IPS-18a (cell line): ENCODE measurements at regions not wholly inside any gene's neighbourhood (a gene's known extent, or its start where the extent isn't known, plus 50 kb on each side); places are given as distances from the start of the nearest gene placed in this dataset.

Experiments used
- H3K27ac ChIP-seq: one replicate; pipeline ENCODE4 v1.5.1; 2013; ENCODE audit warnings: low read length
- H3K27me3 ChIP-seq: one replicate; pipeline ENCODE4 v1.6.1; 2013; ENCODE audit warnings: mild to moderate bottlenecking, low read length; ENCODE audit not compliant: control insufficient read depth, insufficient read depth
- H3K36me3 ChIP-seq: one replicate; pipeline ENCODE4 v1.6.1; 2013; ENCODE audit warnings: low read depth, low read length; ENCODE audit not compliant: control insufficient read depth
- H3K4me1 ChIP-seq: one replicate; pipeline ENCODE4 v1.6.1; 2013; ENCODE audit warnings: low read depth, low read length; ENCODE audit not compliant: control insufficient read depth
- H3K4me3 ChIP-seq: one replicate; pipeline ENCODE4 v1.5.1; 2013; ENCODE audit warnings: low read length
- H3K9ac ChIP-seq: one replicate; pipeline ENCODE4 v1.6.1; 2013; ENCODE audit warnings: mild to moderate bottlenecking, low read length, moderate library complexity
- H3K9me3 ChIP-seq: one replicate; pipeline ENCODE4 v1.6.1; 2013; ENCODE audit warnings: low read depth, low read length; ENCODE audit not compliant: control insufficient read depth

GRCh38 chr9:120292606-120293005 is 287.4 kb downstream of the CDK5RAP2 start:
- H3K9ac ChIP-seq: no peak overlapping the region
- H3K36me3 ChIP-seq: no peaks in the 10 kb centered on the region
- no peaks in the 10 kb centered on the region for H3K9me3 ChIP-seq
- H3K4me1 ChIP-seq: no peaks in the 10 kb centered on the region
- no peak overlapping the region for H3K4me3 ChIP-seq
- no peak overlapping the region for H3K27ac ChIP-seq
- H3K27me3 ChIP-seq: no peaks in the 10 kb centered on the region

GRCh38 chr9:120291050-120291449 is 288.9 kb downstream of the CDK5RAP2 start:
- Histone ChIP-seq H3K4me3 (no peak overlapping the region), H3K36me3 (no peaks in the 10 kb centered on the region), H3K27me3 (no peaks in the 10 kb centered on the region), H3K9me3 (no peaks in the 10 kb centered on the region), H3K9ac (no peak overlapping the region), H3K4me1 (no peaks in the 10 kb centered on the region), H3K27ac (no peak overlapping the region)

- no peaks in the 10 kb centered on the region for H3K9me3 ChIP-seq
- no peak overlapping the region for H3K4me3 ChIP-seq
- no peak overlapping the region for H3K27ac ChIP-seq
- no peaks in the 10 kb centered on the region for H3K4me1 ChIP-seq
- H3K27me3 ChIP-seq: no peaks in the 10 kb centered on the region
- no peaks in the 10 kb centered on the region for H3K36me3 ChIP-seq
- H3K9ac ChIP-seq: no peak overlapping the region
Observed at GRCh38 chr9:120289990-120290975, 289.7 kb downstream of the CDK5RAP2 start.

GRCh38 chr9:120289098-120289497 is 290.9 kb downstream of the CDK5RAP2 start:
- Histone ChIP-seq H3K36me3 (no peaks in the 10 kb centered on the region), H3K27me3 (no peaks in the 10 kb centered on the region), H3K9ac (no peak overlapping the region), H3K27ac (no peak overlapping the region), H3K4me1 (no peaks in the 10 kb centered on the region), H3K9me3 (no peaks in the 10 kb centered on the region), H3K4me3 (no peak overlapping the region)

GRCh38 chr9:120286530-120286929 is 293.4 kb downstream of the CDK5RAP2 start:
- Histone ChIP-seq H3K9ac (no peak overlapping the region), H3K27me3 (no peaks in the 10 kb centered on the region), H3K4me1 (no peaks in the 10 kb centered on the region), H3K27ac (no peak overlapping the region), H3K36me3 (no peaks in the 10 kb centered on the region), H3K4me3 (no peak overlapping the region), H3K9me3 (no peaks in the 10 kb centered on the region)

GRCh38 chr9:120284821-120285220 is 295.1 kb downstream of the CDK5RAP2 start:
- Histone ChIP-seq H3K9me3 (no peaks in the 10 kb centered on the region), H3K9ac (no peak overlapping the region), H3K4me3 (no peak overlapping the region), H3K27ac (no peak overlapping the region), H3K4me1 (no peaks in the 10 kb centered on the region), H3K36me3 (no peaks in the 10 kb centered on the region), H3K27me3 (no peaks in the 10 kb centered on the region)

- H3K4me1 ChIP-seq: no peaks in the 10 kb centered on the region
- H3K9me3 ChIP-seq: no peaks in the 10 kb centered on the region
- H3K27ac ChIP-seq: no peak overlapping the region
- H3K36me3 ChIP-seq: no peaks in the 10 kb centered on the region
- no peaks in the 10 kb centered on the region for H3K27me3 ChIP-seq
- no peak overlapping the region for H3K4me3 ChIP-seq
- no peak overlapping the region for H3K9ac ChIP-seq
Observed at GRCh38 chr9:120281665-120282064, 298.3 kb downstream of the CDK5RAP2 start.

- Histone ChIP-seq H3K36me3 (no peaks in the 10 kb centered on the region), H3K4me1 (no peaks in the 10 kb centered on the region), H3K9ac (no peak overlapping the region), H3K9me3 (no peaks in the 10 kb centered on the region), H3K27ac (no peak overlapping the region), H3K4me3 (no peak overlapping the region), H3K27me3 (no peaks in the 10 kb centered on the region)
Observed at GRCh38 chr9:120267929-120268328, 312.0 kb downstream of the CDK5RAP2 start.

GRCh38 chr9:120265791-120266190 is 314.2 kb downstream of the CDK5RAP2 start:
- Histone ChIP-seq H3K9ac (no peak overlapping the region), H3K27ac (no peak overlapping the region), H3K36me3 (no peaks in the 10 kb centered on the region), H3K27me3 (no peaks in the 10 kb centered on the region), H3K4me1 (no peaks in the 10 kb centered on the region), H3K4me3 (no peak overlapping the region), H3K9me3 (no peaks in the 10 kb centered on the region)

- Histone ChIP-seq H3K9ac (no peak overlapping the region), H3K36me3 (no peaks in the 10 kb centered on the region), H3K4me3 (no peak overlapping the region), H3K4me1 (no peaks in the 10 kb centered on the region), H3K27ac (no peak overlapping the region), H3K27me3 (no peaks in the 10 kb centered on the region), H3K9me3 (no peaks in the 10 kb centered on the region)
Observed at GRCh38 chr9:120264528-120264927, 315.4 kb downstream of the CDK5RAP2 start.

- Histone ChIP-seq H3K4me1 (no peaks in the 10 kb centered on the region), H3K36me3 (no peaks in the 10 kb centered on the region), H3K9ac (no peak overlapping the region)
Observed at GRCh38 chr9:120263836-120264235, 316.1 kb downstream of the CDK5RAP2 start.

GRCh38 chr9:120261419-120261818 is 318.5 kb downstream of the CDK5RAP2 start:
- H3K27me3 ChIP-seq: no peaks in the 10 kb centered on the region
- H3K9ac ChIP-seq: no peak overlapping the region
- H3K4me1 ChIP-seq: no peaks in the 10 kb centered on the region

More at GRCh38 chr9:120263836-120264235, 316.1 kb downstream of the CDK5RAP2 start:
- Histone ChIP-seq H3K9me3 (no peaks in the 10 kb centered on the region), H3K27me3 (no peaks in the 10 kb centered on the region), H3K4me3 (no peak overlapping the region), H3K27ac (no peak overlapping the region)

More at GRCh38 chr9:120261419-120261818, 318.5 kb downstream of the CDK5RAP2 start:
- H3K4me3 ChIP-seq: no peak overlapping the region
- no peaks in the 10 kb centered on the region for H3K9me3 ChIP-seq
- no peaks in the 10 kb centered on the region for H3K36me3 ChIP-seq
- H3K27ac ChIP-seq: no peak overlapping the region
